ENCODE measurements at regions not wholly inside any gene's neighbourhood (a gene's known extent, or its start where the extent isn't known, plus 50 kb on each side); places are given as distances from the start of the nearest gene placed in this dataset.

GRCh38 chr4:100780126-100780525, 262.3 kb upstream of the EMCN start:
- TF ChIP-seq ZFX (IDR thresholded peaks at IDR 0.05), result no peak
- TF ChIP-seq CTCF (conservative IDR thresholded peaks at IDR 0.05), result no peak
- H3K27ac ChIP-seq, result no peak overlapping the region

DNA sequence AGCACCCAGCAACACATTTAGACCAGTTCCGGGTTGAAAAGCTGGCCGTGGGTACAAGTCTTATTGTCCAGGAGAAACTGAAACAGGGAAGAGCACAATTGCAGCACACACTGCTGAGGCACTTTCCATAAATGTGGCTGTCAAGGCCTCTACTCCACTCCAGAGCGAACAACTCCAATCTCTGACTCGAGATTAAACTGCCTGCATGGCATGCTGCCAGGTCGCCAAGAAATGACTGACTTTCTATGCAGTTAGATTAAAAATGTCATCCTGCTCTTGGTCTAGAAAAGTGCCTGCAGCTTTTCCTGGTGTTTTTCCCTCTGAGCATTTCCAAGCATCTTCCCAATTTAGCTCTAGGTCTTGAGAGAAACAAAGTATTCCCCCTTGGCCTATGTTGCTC, 260.6 kb upstream of the EMCN start:
- TF ChIP-seq ZFX (IDR thresholded peaks at IDR 0.05) (no peak), CTCF (conservative IDR thresholded peaks at IDR 0.05) (no peak)
- H3K27ac ChIP-seq, result peak overlapping the region; percentile 95

GRCh38 chr4:100762738-100763137, 244.9 kb upstream of the EMCN start:
- TF ChIP-seq CTCF (conservative IDR thresholded peaks at IDR 0.05) (no peak), ZFX (IDR thresholded peaks at IDR 0.05) (no peak)
- H3K27ac ChIP-seq, result no peak overlapping the region

- H3K27ac ChIP-seq, result no peak overlapping the region
- TF ChIP-seq CTCF (conservative IDR thresholded peaks at IDR 0.05), result no peak
- no peak for TF ChIP-seq ZFX (IDR thresholded peaks at IDR 0.05)
Measured at GRCh38 chr4:100754751-100755150, 236.9 kb upstream of the EMCN start.

DNA sequence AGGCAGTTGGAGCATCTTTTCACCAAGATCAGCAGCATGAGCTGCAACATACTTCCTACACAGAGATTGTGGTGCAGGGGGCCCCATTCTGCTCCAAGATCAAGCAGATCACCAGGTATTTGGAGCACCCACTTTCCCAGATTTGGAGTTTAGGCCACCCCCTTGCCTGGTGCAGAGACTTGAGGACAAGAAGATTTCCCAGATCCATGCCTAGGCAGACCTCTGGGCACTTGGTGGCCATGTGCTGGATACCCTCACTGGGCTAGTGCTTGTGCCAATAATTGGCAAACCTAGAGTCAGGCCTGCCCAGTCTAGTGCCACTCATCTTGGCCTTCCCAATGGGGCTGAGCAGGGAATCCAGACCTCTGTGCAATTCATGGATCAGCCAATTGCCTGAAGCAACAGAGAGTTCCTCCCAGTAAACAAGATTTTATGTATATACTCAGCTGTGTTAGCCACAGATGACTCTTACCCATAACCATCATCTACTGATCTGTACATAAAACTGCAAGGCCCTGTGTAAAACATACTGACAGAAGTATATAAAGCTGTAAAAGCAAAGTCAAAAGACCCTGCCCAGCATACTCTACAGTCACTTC, 228.4 kb upstream of the EMCN start:
- no peak overlapping the region for H3K27ac ChIP-seq
- TF ChIP-seq ZFX (IDR thresholded peaks at IDR 0.05) (no peak), CTCF (conservative IDR thresholded peaks at IDR 0.05) (no peak)

GRCh38 chr4:100742045-100742444, 224.2 kb upstream of the EMCN start:
- H3K27ac ChIP-seq, result no peak overlapping the region
- TF ChIP-seq CTCF (conservative IDR thresholded peaks at IDR 0.05) (peak; percentile 41), ZFX (IDR thresholded peaks at IDR 0.05) (no peak)

- TF ChIP-seq ZFX (IDR thresholded peaks at IDR 0.05) (no peak), CTCF (conservative IDR thresholded peaks at IDR 0.05) (no peak)
- H3K27ac ChIP-seq, result no peak overlapping the region
Measured at GRCh38 chr4:100739426-100739825, 221.6 kb upstream of the EMCN start.
